ENCODE measurements at regions not wholly inside any gene's neighbourhood (a gene's known extent, or its start where the extent isn't known, plus 50 kb on each side); places are given as distances from the start of the nearest gene placed in this dataset.

DNA sequence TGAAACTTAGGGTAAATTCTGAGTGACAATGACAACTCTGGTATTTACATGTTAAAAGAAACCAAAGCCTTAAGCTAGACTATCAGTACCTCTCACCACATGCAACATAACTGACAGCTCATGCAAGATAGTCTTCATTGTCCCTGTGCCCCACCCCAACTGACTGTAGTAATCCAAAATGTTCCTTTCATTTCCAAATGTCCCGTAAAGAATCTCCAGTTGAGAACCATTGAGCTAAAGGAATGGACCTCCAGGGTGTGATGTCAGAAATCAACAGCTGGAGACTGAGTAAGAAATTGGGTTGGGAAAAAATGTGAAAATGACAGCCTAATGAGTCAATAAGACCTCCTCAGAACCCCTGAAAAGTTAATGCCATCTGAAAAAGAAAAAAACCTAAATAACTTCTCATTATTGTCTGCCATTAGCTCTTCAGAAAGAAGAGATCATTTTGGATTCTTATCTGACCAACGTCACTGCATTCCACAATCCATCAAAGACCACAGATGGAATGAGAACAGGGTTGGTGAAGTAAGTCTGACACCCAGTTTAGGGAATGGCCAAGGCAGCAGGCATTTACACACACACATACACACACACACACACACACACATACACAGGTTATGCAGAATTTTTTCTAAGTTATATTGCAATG is 51.7 kb upstream of the ACVR2A start:
- no peak for DNase-seq (ENCODE audit: low spot score)

- DNase-seq (ENCODE audit: low spot score) = no peak
These were observed 54.2 kb upstream of the ACVR2A start for GRCh38 chr2:147790580-147790979.

DNA sequence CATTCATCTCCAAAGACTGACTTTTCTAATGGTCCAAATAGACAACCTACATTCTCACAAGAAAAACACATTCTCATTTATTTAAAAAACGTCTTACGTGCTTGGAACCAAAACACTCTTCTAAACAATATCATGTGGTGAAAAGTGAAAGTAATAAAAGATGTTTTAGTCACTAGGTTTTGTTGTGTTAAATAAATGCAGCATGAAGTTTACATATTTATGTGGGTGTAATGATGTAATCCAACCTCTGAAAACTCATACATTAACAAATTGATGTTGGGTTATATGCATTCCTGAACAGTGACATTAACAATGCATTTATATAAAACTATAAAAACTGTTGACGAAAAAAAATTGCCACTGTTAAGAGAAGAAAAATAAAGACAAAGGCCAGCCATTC is 55.1 kb upstream of the ACVR2A start:
- peak; percentile 2 for DNase-seq (ENCODE audit: low spot score)

GRCh38 chr2:147789287-147789686 is 55.5 kb upstream of the ACVR2A start:
- DNase-seq (ENCODE audit: low spot score) = no peak

DNA sequence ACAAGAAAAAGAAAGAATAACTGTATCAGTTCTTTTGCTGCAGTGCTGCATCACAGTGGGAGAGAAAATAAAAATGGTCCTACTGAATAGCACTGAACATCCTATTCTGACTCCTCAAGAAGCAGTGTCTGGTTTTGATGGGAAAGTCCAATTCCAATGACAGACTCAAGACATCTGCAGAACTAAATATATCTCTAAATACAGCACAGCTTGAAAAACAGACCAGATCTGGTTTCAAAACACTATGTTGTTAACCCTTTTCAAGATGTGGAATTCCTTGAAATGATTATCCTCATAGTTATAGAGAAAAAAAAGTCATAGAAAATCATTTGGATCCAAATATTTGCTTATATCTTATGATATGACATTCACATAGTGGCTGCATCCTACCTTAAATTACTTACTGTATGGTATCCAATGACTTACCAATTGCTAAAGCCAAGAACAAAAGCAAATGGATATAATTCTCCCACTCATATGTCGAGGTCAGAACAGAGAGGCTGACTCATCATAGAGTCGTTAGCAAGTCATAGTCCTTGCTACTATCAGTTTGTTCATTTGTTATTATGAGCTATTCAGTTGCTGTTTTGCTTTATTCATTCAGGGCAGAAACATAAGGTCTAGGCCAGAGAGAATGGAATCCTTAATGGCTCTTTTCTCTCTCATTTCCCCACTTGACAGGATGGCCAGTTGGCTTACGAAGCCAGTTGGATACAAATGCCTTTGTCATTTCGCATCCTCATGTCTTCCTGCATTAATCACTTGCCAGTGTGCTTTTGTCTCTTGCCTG is 62.5 kb upstream of the ACVR2A start:
- DNase-seq (ENCODE audit: low spot score) = no peak

DNA sequence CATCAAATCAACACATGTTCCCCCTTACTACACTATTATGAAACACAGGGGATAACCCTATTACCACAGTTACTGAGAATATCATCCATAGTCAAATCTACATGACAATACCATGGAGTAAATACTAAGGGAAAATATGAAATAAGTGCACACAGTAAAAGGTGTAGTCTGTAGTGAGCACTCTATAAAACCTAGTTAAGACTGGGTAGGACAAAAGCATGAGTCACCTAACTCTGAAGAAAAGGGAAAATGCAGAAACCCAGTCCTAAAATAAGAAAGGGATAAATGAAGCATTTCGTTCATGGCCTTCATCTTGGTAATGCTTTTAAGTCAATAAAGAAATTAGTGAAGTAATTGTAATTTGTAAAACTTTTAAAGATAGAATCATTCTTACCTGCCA is 65.4 kb upstream of the ACVR2A start:
- DNase-seq (ENCODE audit: low spot score) = no peak

GRCh38 chr2:147777394-147777793 is 67.4 kb upstream of the ACVR2A start:
- DNase-seq (ENCODE audit: low spot score) = no peak

GRCh38 chr2:147774805-147775204 is 70.0 kb upstream of the ACVR2A start:
- DNase-seq (ENCODE audit: low spot score) = no peak

DNA sequence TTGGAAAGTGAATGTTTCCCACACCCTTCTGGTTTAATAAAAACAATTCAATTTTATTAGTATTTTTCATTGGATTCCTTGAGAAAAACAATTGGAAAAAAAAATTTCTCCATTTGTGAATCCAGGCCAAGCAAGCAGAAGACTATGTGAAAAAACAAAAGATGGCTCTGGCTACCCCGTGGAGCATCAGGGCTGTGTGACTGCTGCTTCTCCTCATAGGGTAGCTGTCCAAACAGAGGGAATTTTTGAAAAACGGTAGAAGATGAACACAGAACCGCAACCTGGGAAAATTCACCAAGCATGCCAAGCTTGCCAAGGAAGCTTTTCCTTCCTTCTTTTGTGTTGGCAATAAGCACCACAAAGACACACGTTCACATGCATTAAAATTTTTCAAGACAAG is 71.3 kb upstream of the ACVR2A start:
- no peak for DNase-seq (ENCODE audit: low spot score)

GRCh38 chr2:147772781-147773180 is 72.0 kb upstream of the ACVR2A start:
- DNase-seq (ENCODE audit: low spot score) = no peak

DNA sequence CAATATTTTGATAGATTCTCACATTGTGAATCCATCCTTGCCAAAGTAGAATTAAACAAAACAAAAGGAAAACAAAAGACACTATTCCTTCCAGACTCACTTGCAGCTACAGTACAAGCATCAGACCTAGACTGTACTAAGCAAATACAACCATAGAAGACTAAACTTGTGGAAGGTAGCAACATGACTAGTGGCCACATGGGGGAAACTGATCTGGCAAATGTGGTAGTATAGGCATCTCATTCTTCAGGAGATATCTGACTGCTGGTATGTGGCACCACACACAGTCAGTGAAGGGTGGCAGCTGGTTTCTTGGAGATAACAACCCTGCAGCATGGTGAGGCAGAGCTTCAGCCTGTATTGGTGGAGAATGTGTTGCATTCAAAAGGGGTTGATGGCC is 81.0 kb upstream of the ACVR2A start:
- no peak for DNase-seq (ENCODE audit: low spot score)

DNA sequence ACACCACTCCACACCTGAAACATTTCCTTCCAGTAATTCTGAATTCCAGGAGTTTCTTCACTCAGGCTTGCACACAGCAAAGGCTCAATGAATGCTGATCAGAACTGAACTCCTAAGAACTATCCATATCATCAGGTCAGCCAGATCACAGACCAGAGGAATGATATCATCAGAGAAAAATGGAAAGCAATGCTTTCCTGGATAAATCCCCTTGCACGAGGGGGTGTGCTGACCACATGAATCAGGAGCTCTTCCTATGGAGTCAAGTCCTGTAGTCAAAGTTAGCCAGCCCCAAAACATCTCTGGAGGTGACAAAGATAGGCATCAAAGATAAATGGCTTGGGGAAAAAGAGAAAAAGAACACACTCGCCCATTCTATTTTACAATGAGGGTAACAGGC is 83.8 kb upstream of the ACVR2A start:
- DNase-seq (ENCODE audit: low spot score) = no peak

GRCh38 chr2:147759536-147759935 is 85.3 kb upstream of the ACVR2A start:
- DNase-seq (ENCODE audit: low spot score) = no peak

- no peak for DNase-seq (ENCODE audit: low spot score)
These were observed 86.0 kb upstream of the ACVR2A start for GRCh38 chr2:147758821-147759220.

- DNase-seq (ENCODE audit: low spot score) = no peak
These were observed 88.8 kb upstream of the ACVR2A start for GRCh38 chr2:147756069-147756468.

DNA sequence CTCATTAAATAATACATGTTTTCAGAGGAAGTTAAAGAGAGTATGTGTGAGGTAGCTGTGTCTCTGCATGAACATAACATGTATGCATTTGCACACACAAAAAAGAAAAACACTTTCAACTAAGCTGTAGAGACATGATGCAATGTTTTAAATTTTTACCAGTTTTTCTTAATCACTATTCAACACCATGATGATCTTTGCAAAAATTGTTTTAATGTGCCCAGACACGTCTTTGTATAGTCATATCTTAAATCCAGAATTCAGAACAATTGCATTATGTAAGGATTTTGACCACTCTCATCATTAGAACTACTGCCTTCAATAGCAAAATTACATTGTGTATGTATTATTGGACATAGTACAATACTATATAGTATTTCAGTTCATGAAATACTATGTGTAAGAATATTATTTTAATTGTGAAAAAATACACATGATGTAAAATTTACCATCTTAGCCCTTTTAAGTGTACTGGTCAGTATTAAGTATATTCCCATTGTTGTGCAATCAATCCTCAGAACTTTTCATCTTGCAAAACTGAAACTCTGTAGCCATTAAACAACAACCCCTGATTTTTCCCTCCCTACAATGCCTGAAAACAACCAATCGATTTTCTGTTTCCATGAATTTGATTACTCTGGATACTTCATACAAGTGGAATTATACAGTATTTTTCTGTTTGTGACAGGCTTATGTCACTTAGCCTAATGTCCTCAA is 104.5 kb upstream of the ACVR2A start:
- DNase-seq (ENCODE audit: low spot score) = no peak

DNA sequence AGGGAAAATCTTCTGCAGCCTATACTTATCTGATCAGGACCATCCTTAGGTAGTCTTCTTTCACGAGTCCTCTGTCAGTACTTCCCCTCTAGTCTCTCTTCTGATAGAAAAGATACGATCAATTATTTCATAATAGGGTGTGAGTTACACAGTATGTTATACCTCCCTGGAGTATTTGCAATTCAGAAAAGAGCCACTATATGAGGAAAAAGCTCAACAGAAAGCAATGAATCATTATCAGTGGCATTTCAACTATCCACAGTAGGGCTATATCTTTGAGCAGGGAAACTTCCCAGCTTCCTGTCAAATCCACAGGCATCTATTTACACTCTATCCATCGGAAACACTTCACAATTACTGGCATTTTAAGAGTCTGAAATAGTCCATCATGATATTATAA is 105.3 kb upstream of the ACVR2A start:
- no peak for DNase-seq (ENCODE audit: low spot score)

GRCh38 chr2:147718831-147719230 is 126.0 kb upstream of the ACVR2A start:
- no peak for DNase-seq (ENCODE audit: low spot score)

DNA sequence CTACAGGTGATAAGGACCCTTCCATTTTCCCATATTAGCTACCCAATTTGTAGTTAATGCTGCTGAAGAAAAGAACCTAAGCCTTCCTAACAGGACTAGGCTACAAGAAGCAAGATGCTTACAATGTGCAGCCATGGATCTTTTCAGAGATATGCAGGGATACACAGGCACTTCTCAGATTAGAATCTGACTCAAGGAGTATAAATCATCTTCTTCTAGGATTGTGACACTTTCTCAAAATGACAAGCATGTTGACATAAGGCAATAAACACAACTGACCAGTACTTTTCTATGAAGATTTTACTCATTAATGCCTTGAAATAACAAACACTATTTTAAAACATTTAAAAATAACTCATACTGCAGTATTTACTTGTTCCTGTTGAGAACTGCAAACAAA is 127.9 kb upstream of the ACVR2A start:
- no peak for DNase-seq (ENCODE audit: low spot score)

DNA sequence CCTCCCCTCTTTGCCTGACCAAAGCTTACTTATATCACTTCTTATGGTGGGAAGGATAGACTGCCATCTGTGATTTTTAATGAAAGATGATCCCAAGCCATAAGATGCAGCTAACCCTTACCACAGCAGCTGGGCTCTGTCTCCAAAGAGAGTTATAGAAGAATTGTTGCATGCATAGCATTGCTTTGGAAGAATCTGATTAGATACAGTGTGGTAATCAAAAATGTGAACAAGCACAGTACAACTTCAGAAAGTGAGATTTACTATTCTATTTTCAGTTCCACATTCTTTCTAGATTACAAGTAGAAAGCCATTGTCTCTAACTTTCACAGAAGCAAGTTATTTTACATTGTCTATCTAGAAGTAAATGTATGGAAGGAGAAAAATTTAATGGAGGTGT is 129.0 kb upstream of the ACVR2A start:
- no peak for DNase-seq (ENCODE audit: low spot score)

DNA sequence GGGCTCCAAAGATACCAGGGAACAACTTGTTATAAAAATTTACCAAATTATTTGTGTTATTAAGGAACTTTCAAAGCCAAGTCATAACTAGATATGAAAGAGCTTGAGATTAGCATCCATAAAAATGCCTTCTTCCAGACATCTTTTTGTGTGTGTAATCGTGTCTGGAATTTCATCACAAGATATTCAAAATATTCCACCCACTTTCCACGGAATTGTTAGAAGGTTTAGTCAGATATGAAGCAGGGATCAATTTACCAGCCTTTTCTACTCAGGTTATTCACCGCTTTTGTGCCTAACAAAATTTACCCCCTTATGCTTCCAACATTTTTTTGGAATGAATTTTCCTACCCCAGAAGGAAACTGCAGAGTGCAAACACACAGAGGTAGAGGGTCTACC is 130.2 kb upstream of the ACVR2A start:
- no peak for DNase-seq (ENCODE audit: low spot score)

- no peak for DNase-seq (ENCODE audit: low spot score)
These were observed 131.5 kb upstream of the ACVR2A start for GRCh38 chr2:147713349-147713748.

GRCh38 chr2:147712051-147712450 is 132.8 kb upstream of the ACVR2A start:
- DNase-seq (ENCODE audit: low spot score) = no peak

All from SW480 (cell line).